ENCODE measurements at regions not wholly inside any gene's neighbourhood (a gene's known extent, or its start where the extent isn't known, plus 50 kb on each side); places are given as distances from the start of the nearest gene placed in this dataset.

GRCh38 chr18:39741755-39742466, 2176.3 kb upstream of the CELF4 start:
- H3K4me3 ChIP-seq (ENCODE audit: insufficient read depth, low read depth, low read length, poor library complexity, severe bottlenecking) = no peak overlapping the region
- no peaks in the 10 kb centered on the region for H3K9me3 ChIP-seq (ENCODE audit: control insufficient read depth, low read length)
- no peaks in the 10 kb centered on the region for H3K4me1 ChIP-seq (ENCODE audit: control insufficient read depth, insufficient read depth, low read length, poor library complexity, severe bottlenecking)
- no peaks in the 10 kb centered on the region for H3K27me3 ChIP-seq (replicated peaks; ENCODE audit: control insufficient read depth, insufficient read depth, low read length, poor library complexity, severe bottlenecking)
- no peak overlapping the region for H3K27ac ChIP-seq (ENCODE audit: insufficient read depth, low read length, poor library complexity, severe bottlenecking)
- H3K36me3 ChIP-seq (ENCODE audit: control insufficient read depth, insufficient read depth, low read length) = no peaks in the 10 kb centered on the region
- DNase-seq = no peak

- Histone ChIP-seq H3K9me3 (ENCODE audit: control insufficient read depth, low read length) (no peaks in the 10 kb centered on the region), H3K4me3 (ENCODE audit: insufficient read depth, low read depth, low read length, poor library complexity, severe bottlenecking) (no peak overlapping the region), H3K27me3 (replicated peaks; ENCODE audit: control insufficient read depth, insufficient read depth, low read length, poor library complexity, severe bottlenecking) (no peaks in the 10 kb centered on the region), H3K4me1 (ENCODE audit: control insufficient read depth, insufficient read depth, low read length, poor library complexity, severe bottlenecking) (no peaks in the 10 kb centered on the region), H3K27ac (ENCODE audit: insufficient read depth, low read length, poor library complexity, severe bottlenecking) (no peak overlapping the region), H3K36me3 (ENCODE audit: control insufficient read depth, insufficient read depth, low read length) (no peaks in the 10 kb centered on the region)
- DNase-seq = no peak
Measured at GRCh38 chr18:39737869-39738268, 2172.3 kb upstream of the CELF4 start.

- Histone ChIP-seq H3K36me3 (ENCODE audit: control insufficient read depth, insufficient read depth, low read length) (no peaks in the 10 kb centered on the region), H3K9me3 (ENCODE audit: control insufficient read depth, low read length) (no peaks in the 10 kb centered on the region), H3K4me3 (ENCODE audit: insufficient read depth, low read depth, low read length, poor library complexity, severe bottlenecking) (no peak overlapping the region), H3K27me3 (replicated peaks; ENCODE audit: control insufficient read depth, insufficient read depth, low read length, poor library complexity, severe bottlenecking) (no peaks in the 10 kb centered on the region), H3K27ac (ENCODE audit: insufficient read depth, low read length, poor library complexity, severe bottlenecking) (no peak overlapping the region), H3K4me1 (ENCODE audit: control insufficient read depth, insufficient read depth, low read length, poor library complexity, severe bottlenecking) (no peaks in the 10 kb centered on the region)
- no peak for DNase-seq
Measured at GRCh38 chr18:39732918-39733317, 2167.3 kb upstream of the CELF4 start.

- no peak for DNase-seq
- H3K27ac ChIP-seq (ENCODE audit: insufficient read depth, low read length, poor library complexity, severe bottlenecking) = no peak overlapping the region
Measured at GRCh38 chr18:39730606-39731005, 2165.0 kb upstream of the CELF4 start.

GRCh38 chr18:39724652-39725051, 2159.1 kb upstream of the CELF4 start:
- Histone ChIP-seq H3K4me1 (ENCODE audit: control insufficient read depth, insufficient read depth, low read length, poor library complexity, severe bottlenecking) (no peaks in the 10 kb centered on the region), H3K9me3 (ENCODE audit: control insufficient read depth, low read length) (no peaks in the 10 kb centered on the region), H3K27ac (ENCODE audit: insufficient read depth, low read length, poor library complexity, severe bottlenecking) (no peak overlapping the region), H3K36me3 (ENCODE audit: control insufficient read depth, insufficient read depth, low read length) (no peaks in the 10 kb centered on the region), H3K4me3 (ENCODE audit: insufficient read depth, low read depth, low read length, poor library complexity, severe bottlenecking) (no peak overlapping the region), H3K27me3 (replicated peaks; ENCODE audit: control insufficient read depth, insufficient read depth, low read length, poor library complexity, severe bottlenecking) (no peaks in the 10 kb centered on the region)
- DNase-seq = no peak

More at GRCh38 chr18:39730606-39731005, 2165.0 kb upstream of the CELF4 start:
- Histone ChIP-seq H3K27me3 (replicated peaks; ENCODE audit: control insufficient read depth, insufficient read depth, low read length, poor library complexity, severe bottlenecking) (no peaks in the 10 kb centered on the region), H3K9me3 (ENCODE audit: control insufficient read depth, low read length) (no peaks in the 10 kb centered on the region), H3K4me3 (ENCODE audit: insufficient read depth, low read depth, low read length, poor library complexity, severe bottlenecking) (no peak overlapping the region), H3K4me1 (ENCODE audit: control insufficient read depth, insufficient read depth, low read length, poor library complexity, severe bottlenecking) (no peaks in the 10 kb centered on the region), H3K36me3 (ENCODE audit: control insufficient read depth, insufficient read depth, low read length) (no peaks in the 10 kb centered on the region)

GRCh38 chr18:39721712-39722111, 2156.1 kb upstream of the CELF4 start:
- Histone ChIP-seq H3K27ac (ENCODE audit: insufficient read depth, low read length, poor library complexity, severe bottlenecking) (no peak overlapping the region), H3K4me3 (ENCODE audit: insufficient read depth, low read depth, low read length, poor library complexity, severe bottlenecking) (no peak overlapping the region), H3K9me3 (ENCODE audit: control insufficient read depth, low read length) (no peaks in the 10 kb centered on the region), H3K27me3 (replicated peaks; ENCODE audit: control insufficient read depth, insufficient read depth, low read length, poor library complexity, severe bottlenecking) (no peaks in the 10 kb centered on the region), H3K36me3 (ENCODE audit: control insufficient read depth, insufficient read depth, low read length) (no peaks in the 10 kb centered on the region), H3K4me1 (ENCODE audit: control insufficient read depth, insufficient read depth, low read length, poor library complexity, severe bottlenecking) (no peaks in the 10 kb centered on the region)
- no peak for DNase-seq

- no peaks in the 10 kb centered on the region for H3K27me3 ChIP-seq (replicated peaks; ENCODE audit: control insufficient read depth, insufficient read depth, low read length, poor library complexity, severe bottlenecking)
- H3K4me3 ChIP-seq (ENCODE audit: insufficient read depth, low read depth, low read length, poor library complexity, severe bottlenecking) = no peak overlapping the region
- H3K4me1 ChIP-seq (ENCODE audit: control insufficient read depth, insufficient read depth, low read length, poor library complexity, severe bottlenecking) = no peaks in the 10 kb centered on the region
- no peak overlapping the region for H3K27ac ChIP-seq (ENCODE audit: insufficient read depth, low read length, poor library complexity, severe bottlenecking)
- DNase-seq = no peak
- H3K36me3 ChIP-seq (ENCODE audit: control insufficient read depth, insufficient read depth, low read length) = no peaks in the 10 kb centered on the region
- no peaks in the 10 kb centered on the region for H3K9me3 ChIP-seq (ENCODE audit: control insufficient read depth, low read length)
Measured at GRCh38 chr18:39713961-39714360, 2148.4 kb upstream of the CELF4 start.

- no peaks in the 10 kb centered on the region for H3K9me3 ChIP-seq (ENCODE audit: control insufficient read depth, low read length)
- DNase-seq = no peak
- no peaks in the 10 kb centered on the region for H3K36me3 ChIP-seq (ENCODE audit: control insufficient read depth, insufficient read depth, low read length)
- no peak overlapping the region for H3K27ac ChIP-seq (ENCODE audit: insufficient read depth, low read length, poor library complexity, severe bottlenecking)
- H3K4me1 ChIP-seq (ENCODE audit: control insufficient read depth, insufficient read depth, low read length, poor library complexity, severe bottlenecking) = no peaks in the 10 kb centered on the region
- H3K27me3 ChIP-seq (replicated peaks; ENCODE audit: control insufficient read depth, insufficient read depth, low read length, poor library complexity, severe bottlenecking) = no peaks in the 10 kb centered on the region
- no peak overlapping the region for H3K4me3 ChIP-seq (ENCODE audit: insufficient read depth, low read depth, low read length, poor library complexity, severe bottlenecking)
Measured at GRCh38 chr18:39711701-39712100, 2146.1 kb upstream of the CELF4 start.

- H3K36me3 ChIP-seq (ENCODE audit: control insufficient read depth, insufficient read depth, low read length) = no peaks in the 10 kb centered on the region
- H3K27me3 ChIP-seq (replicated peaks; ENCODE audit: control insufficient read depth, insufficient read depth, low read length, poor library complexity, severe bottlenecking) = no peaks in the 10 kb centered on the region
- no peaks in the 10 kb centered on the region for H3K4me1 ChIP-seq (ENCODE audit: control insufficient read depth, insufficient read depth, low read length, poor library complexity, severe bottlenecking)
- no peaks in the 10 kb centered on the region for H3K9me3 ChIP-seq (ENCODE audit: control insufficient read depth, low read length)
- H3K4me3 ChIP-seq (ENCODE audit: insufficient read depth, low read depth, low read length, poor library complexity, severe bottlenecking) = no peak overlapping the region
- H3K27ac ChIP-seq (ENCODE audit: insufficient read depth, low read length, poor library complexity, severe bottlenecking) = no peak overlapping the region
- no peak for DNase-seq
Measured at GRCh38 chr18:39705362-39705761, 2139.8 kb upstream of the CELF4 start.

- no peaks in the 10 kb centered on the region for H3K27me3 ChIP-seq (replicated peaks; ENCODE audit: control insufficient read depth, insufficient read depth, low read length, poor library complexity, severe bottlenecking)
- DNase-seq = no peak
Measured at GRCh38 chr18:39702888-39703287, 2137.3 kb upstream of the CELF4 start.

More at GRCh38 chr18:39702888-39703287, 2137.3 kb upstream of the CELF4 start:
- H3K9me3 ChIP-seq (ENCODE audit: control insufficient read depth, low read length) = no peaks in the 10 kb centered on the region
- H3K4me1 ChIP-seq (ENCODE audit: control insufficient read depth, insufficient read depth, low read length, poor library complexity, severe bottlenecking) = no peaks in the 10 kb centered on the region
- no peak overlapping the region for H3K4me3 ChIP-seq (ENCODE audit: insufficient read depth, low read depth, low read length, poor library complexity, severe bottlenecking)
- H3K36me3 ChIP-seq (ENCODE audit: control insufficient read depth, insufficient read depth, low read length) = no peaks in the 10 kb centered on the region
- H3K27ac ChIP-seq (ENCODE audit: insufficient read depth, low read length, poor library complexity, severe bottlenecking) = no peak overlapping the region

Measured in effector memory CD4-positive, alpha-beta T cell (primary cell).